Liver (tissue), 3 donors: ENCODE measurements at regions not wholly inside any gene's neighbourhood (a gene's known extent, or its start where the extent isn't known, plus 50 kb on each side); places are given as distances from the start of the nearest gene placed in this dataset.

ENCODE experiments used
- CTCF ChIP-seq: fragments of 150-350 bp; IDR thresholded peaks from 2 replicates; pipeline ENCODE4 v1.5.1; 2017; ENCODE audit warnings: improper control_type of control experiment, low read depth, low read length; ENCODE audit not compliant: missing input control
- FOXA1 ChIP-seq: IDR thresholded peaks from 2 replicates; pipeline ENCODE4 v1.6.1; 2016; ENCODE audit warnings: antibody characterized with exemption
- JUND ChIP-seq, 2 donors: IDR thresholded peaks; 2 replicates each; pipeline ENCODE4 v1.6.1; 2016; ENCODE audit warnings: antibody characterized with exemption in 2 of 2
- NR2F2 ChIP-seq: IDR thresholded peaks from 2 replicates; pipeline ENCODE4 v1.6.1; 2016; ENCODE audit warnings: antibody characterized with exemption
- RAD21 ChIP-seq, 2 donors: IDR thresholded peaks; 2 replicates each; pipeline ENCODE4 v1.6.1; 2016; ENCODE audit warnings: antibody characterized with exemption in 2 of 2, mild to moderate bottlenecking in 2 of 2
- RXRA ChIP-seq, 2 donors: IDR thresholded peaks; 2 replicates each; pipeline ENCODE4 v1.6.1; 2017 to 2018; ENCODE audit warnings: antibody characterized with exemption in 2 of 2, mild to moderate bottlenecking in 1 of 2
- SP1 ChIP-seq: IDR thresholded peaks from 2 replicates; pipeline ENCODE4 v1.6.1; 2018; ENCODE audit warnings: antibody characterized with exemption, mild to moderate bottlenecking
- TAF1 ChIP-seq: conservative IDR thresholded peaks from 2 replicates; pipeline ENCODE4 v1.6.1; 2016; ENCODE audit warnings: antibody characterized with exemption, mild to moderate bottlenecking
- ZBTB33 ChIP-seq: IDR thresholded peaks from 2 replicates; pipeline ENCODE4 v1.6.1; 2016; ENCODE audit warnings: antibody characterized with exemption
- TF ChIP-seq, protein P1 (sequence below): IDR thresholded peaks from 2 replicates; pipeline ENCODE4 v1.6.1; 2016; ENCODE audit warnings: antibody characterized with exemption, mild to moderate bottlenecking
- TF ChIP-seq, protein P2 (sequence below): IDR thresholded peaks from 2 replicates; pipeline ENCODE4 v1.6.1; 2016; ENCODE audit warnings: antibody characterized with exemption
- donor health status: healthy.
- donor health status: healthy.

GRCh38 chr18:7479756-7480155 lies 87.4 kb upstream of the PTPRM start:
- TF ChIP-seq CTCF (no peak), RAD21 (IDR thresholded peaks at IDR 0.05) (no peak), JUND (IDR thresholded peaks at IDR 0.05) (no peak), TAF1 (no peak), FOXA1 (no peak), NR2F2 (no peak), RXRA (IDR thresholded peaks at IDR 0.05) (no peak), ZBTB33 (no peak), SP1 (no peak)
- TF ChIP-seq, protein P1, sequence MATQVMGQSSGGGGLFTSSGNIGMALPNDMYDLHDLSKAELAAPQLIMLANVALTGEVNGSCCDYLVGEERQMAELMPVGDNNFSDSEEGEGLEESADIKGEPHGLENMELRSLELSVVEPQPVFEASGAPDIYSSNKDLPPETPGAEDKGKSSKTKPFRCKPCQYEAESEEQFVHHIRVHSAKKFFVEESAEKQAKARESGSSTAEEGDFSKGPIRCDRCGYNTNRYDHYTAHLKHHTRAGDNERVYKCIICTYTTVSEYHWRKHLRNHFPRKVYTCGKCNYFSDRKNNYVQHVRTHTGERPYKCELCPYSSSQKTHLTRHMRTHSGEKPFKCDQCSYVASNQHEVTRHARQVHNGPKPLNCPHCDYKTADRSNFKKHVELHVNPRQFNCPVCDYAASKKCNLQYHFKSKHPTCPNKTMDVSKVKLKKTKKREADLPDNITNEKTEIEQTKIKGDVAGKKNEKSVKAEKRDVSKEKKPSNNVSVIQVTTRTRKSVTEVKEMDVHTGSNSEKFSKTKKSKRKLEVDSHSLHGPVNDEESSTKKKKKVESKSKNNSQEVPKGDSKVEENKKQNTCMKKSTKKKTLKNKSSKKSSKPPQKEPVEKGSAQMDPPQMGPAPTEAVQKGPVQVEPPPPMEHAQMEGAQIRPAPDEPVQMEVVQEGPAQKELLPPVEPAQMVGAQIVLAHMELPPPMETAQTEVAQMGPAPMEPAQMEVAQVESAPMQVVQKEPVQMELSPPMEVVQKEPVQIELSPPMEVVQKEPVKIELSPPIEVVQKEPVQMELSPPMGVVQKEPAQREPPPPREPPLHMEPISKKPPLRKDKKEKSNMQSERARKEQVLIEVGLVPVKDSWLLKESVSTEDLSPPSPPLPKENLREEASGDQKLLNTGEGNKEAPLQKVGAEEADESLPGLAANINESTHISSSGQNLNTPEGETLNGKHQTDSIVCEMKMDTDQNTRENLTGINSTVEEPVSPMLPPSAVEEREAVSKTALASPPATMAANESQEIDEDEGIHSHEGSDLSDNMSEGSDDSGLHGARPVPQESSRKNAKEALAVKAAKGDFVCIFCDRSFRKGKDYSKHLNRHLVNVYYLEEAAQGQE, result no peak
- TF ChIP-seq, protein P2, sequence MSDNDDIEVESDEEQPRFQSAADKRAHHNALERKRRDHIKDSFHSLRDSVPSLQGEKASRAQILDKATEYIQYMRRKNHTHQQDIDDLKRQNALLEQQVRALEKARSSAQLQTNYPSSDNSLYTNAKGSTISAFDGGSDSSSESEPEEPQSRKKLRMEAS, result no peak
